ENCODE measurements at regions not wholly inside any gene's neighbourhood (a gene's known extent, or its start where the extent isn't known, plus 50 kb on each side); places are given as distances from the start of the nearest gene placed in this dataset.

DNA sequence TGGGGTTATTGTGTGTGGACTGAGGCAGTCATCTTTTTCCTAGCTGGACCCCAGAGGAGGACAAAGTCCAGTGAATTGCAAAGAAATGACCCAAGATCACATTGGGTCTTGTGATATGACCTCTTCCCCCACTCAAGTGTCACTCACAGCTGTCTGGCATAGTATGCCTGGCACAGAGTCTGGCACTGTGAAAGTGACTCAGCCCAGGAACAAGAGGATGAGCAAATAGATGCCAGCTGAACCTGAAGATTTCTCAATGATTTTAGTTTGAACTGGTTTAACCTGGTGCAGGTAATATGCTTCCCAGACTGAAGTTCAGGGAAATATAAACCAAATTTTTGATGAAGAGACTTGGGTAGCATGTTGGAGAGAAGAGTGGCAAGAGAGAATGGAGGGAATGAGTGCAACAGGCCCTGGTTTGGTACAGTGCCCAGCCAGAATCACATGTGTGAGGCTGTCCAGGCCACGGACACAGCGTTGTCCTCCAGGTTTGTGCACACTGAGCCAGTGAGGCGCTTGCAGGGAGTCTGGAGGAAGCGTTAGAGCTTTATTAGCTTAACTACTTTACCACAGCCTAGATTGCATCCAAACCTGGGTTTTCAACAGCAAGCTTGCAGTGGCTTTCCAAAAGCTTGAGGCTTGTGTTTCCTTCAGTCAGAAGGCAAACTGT, 332.9 kb downstream of the NUAK1 start:
- DNase-seq (ENCODE audit: low spot score) = peak; percentile 12

DNA sequence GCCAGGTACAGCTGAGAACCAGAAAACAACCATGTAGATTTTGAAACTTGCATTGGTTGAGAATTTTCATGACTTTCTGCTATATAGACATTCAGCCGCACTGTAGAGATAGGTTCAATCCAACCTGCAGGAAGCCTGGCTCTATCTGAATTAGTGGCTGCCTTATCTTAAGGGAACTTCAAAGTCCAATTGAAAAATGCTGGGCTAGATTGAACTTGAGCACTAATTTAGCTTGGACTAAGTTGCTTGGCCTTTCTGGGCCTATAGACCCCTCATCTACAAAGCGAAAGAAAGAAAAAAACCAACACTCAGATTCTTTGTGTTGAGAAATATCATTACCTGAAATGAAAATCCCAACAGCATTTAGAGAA, 332.4 kb downstream of the NUAK1 start:
- no peak for DNase-seq (ENCODE audit: low spot score)

DNA sequence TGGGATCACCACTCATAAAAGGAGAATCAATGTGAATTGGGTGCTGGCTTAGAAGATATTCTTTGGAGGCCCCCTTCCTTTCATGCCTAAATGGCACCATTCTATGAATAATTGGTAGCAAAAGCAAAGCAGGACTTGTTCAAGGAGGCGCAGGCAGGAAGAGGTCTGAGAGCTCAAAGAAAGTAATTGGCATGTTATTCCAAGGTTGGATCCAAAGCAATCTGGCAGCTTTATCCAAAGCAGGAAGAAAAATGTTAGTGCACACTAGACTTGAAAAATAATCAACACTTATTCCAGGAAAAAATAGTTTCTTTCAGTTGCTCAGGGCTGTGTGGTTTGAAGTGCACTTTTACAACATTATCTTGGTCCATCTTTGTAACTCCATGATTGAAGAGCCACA, 326.4 kb downstream of the NUAK1 start:
- no peak for DNase-seq (ENCODE audit: low spot score)

DNA sequence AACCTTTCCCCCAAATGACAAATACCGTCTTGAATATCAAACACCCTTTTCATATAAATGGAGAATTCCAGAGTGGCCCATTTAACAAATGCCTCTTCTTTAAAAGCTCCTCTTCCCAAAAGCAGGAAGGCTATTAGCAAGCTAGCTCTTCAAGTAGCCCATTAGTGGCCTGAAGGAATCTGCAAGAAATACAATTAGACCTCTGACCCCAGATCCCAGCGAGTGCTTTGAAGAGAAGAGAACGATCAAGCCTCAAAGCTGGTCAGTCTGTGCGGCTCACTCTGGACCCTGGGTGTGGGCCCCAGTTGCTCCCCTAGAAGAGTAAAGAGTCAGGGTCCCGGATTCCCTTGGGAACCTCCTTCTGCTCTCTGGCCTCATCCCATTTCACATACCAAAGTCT, 325.6 kb downstream of the NUAK1 start:
- DNase-seq (ENCODE audit: low spot score) = no peak

DNA sequence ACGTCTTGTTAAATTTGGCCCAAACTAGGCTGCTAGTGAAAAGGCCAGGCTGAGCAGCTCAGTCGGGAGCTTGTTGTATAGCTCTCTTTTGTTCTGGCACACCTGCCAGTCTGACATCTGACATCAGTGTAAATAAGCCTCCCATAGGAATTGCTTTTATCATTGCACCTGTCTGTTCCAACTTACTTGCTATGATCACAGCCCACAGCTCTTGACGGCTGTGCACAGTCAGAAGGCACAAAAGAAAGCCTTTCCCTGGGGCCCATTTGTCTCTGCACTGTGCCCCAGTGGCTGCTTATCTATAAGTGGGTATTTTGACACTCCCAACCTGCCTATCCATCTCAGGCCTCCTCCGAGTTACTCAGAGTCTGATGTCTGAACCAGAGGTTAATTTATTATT, 324.5 kb downstream of the NUAK1 start:
- DNase-seq (ENCODE audit: low spot score) = no peak

DNA sequence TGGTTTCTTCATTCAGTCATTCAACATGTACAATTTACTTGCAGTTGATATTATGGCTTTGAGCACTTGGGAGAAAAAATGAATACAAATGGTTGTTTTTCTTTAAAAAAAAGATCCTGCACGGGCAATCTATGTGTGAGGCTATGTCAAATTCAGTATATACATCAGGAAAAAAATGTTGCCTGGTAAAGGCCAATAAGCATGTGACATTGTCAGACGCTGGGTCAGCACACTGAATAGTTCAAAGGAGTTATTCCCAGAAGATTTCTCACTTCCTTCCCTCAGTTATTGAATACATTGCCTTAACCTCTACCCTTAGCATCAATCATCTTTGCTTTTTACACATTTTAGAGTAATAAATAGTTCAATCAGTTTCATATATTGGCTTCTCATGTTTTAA, 319.2 kb downstream of the NUAK1 start:
- DNase-seq (ENCODE audit: low spot score) = no peak

DNA sequence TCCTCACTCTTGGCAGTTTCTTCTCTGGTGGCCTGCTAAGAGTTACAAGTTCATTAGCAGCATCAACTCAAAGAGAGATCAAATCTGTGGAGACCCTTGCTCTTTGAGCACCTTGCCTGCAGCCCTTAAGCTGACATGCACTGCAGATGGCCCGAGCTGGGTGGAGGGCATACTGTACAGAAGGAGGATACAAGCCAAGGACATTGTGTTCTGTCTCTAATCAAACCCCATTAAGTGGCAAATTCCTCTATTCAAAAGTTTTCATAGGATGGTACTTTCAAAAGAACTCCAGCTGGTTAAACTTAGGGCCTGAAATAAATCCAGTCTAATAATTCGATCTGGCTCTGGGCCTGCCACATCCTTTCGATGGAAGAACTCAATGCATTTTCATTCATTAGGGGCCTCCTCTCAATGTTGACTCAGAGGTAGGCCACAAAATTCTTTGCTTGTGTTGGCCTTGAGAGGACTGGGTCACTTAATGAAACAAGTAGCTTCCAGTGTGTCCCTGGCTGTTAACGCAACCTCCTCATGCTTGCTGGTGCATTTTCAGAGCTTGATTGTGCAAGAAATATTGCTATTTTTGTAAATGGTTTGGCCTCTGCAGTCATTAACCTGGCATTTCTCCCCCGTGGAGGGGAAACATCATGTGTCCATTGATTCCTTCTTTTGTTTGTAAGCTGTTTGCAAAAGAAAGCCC, 318.2 kb downstream of the NUAK1 start:
- peak; percentile 9 for DNase-seq (ENCODE audit: low spot score)

DNA sequence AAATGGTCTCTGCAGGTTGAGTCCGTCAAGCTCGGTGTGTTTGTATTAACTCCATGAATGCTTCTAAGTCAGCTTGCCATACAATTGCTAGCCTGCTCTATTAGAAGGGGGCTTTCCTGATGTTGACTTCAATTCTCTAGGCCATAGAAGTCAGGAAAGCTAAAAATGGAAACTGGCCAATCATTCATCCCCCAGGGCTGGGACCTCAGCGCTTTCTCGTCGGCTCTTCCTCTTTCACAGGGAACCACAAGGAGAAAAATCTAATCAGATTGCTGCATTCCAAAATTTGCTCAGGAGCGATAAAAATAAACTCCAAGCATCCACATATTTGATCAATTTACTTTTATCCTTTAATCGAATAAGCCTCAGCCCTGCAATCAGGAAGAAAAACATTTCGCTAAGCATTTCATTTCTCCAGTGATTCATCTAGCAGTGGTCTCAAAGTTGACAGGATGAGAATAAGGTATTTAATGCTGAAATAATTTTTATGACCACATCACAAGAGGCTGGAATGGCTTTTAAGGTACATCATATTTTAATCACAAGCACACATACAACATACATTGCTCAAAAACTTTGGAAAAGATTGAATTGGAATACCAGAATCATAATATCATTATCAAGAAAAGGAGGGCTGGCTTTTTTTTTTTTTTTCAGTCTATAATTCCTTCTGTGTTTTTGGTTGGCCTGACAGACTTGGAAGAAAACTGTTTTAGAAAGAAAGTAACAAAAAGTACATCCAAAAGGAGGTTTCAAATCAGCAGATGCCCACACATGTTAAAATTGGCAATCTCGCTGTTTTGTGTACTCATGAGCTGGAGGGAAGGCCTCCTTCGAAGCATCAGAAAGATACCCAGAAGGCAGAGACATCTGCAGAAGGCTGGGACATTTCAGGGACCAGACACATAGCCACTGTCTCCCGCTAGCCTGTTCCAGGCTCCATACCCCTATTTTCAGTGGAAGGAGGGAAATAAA, 316.3 kb downstream of the NUAK1 start:
- DNase-seq (ENCODE audit: low spot score) = no peak

DNA sequence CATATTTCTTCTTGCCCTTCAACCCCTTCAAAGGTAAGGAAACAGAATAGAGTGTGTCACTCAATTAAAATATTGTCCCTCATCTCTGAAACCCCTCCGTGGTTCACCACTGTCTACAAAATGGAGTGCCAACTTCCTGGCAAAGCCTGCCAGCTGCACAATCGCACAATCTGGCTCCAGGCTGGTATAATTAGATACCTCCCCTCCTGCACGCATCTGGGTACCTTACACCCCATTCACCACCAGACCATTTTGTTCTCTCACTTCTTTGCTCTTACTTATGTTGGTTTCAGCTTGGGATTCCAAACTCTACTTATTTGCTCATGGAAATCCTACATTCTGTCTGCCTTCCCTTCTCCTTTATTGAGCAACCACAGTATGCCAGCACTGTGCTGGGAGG, 314.9 kb downstream of the NUAK1 start:
- DNase-seq (ENCODE audit: low spot score) = no peak

DNA sequence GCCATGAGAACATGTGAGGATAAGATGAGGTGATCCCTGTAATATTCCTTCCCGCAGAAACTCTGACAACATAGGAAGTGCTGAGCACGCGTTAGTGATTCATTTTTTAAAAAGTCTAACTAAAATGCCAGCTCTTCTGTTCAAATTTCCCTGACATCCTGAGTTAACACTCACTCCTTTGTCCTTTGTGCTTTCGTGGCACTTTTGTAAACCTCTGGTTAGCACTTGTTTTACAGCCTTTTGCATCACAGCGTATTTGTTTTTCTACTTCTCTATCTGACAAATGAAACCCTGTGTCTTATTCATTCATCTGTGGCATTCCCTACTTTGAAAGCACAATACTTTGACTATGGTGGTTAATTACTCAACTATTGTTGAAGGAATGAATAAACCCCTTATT, 313.6 kb downstream of the NUAK1 start:
- peak; percentile 65 for DNase-seq (ENCODE audit: low spot score)

DNA sequence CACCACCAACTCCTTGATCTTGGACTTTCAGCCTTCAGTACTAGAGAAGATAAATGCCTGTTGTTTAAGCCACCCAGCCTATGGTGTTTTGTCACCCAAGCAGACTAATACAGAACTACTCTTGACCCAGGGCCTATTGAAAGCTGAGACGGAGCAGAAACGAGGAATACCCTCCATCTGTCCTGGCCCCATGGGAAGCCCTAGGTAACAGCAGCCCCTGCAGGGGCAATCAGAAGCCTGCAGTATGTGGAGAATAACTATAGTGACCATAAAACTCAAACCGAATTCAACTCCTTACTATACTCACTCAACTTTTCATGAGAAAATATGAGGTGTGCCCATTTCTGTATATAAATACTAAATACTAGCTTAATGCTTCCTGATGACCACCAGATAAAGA, 307.4 kb downstream of the NUAK1 start:
- DNase-seq (ENCODE audit: low spot score) = no peak

DNA sequence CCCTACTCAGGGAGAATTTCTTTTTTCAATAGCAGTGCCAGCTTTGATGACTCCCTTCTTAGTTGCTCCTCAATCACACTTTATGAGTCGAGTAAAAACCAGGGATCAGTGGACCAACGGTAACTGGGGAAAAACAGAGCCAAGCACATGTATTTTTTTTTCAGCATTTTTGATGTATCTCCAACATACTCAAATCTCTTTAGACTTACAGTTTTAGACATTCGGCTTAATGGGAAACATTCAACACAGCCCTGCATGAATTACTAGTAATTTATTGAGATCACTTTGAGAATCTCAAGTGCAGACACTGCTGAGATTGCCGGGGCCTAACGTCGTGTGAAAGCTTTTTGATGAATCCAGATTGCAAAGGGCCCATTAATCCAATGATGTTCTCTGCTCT, 306.7 kb downstream of the NUAK1 start:
- DNase-seq (ENCODE audit: low spot score) = no peak

DNA sequence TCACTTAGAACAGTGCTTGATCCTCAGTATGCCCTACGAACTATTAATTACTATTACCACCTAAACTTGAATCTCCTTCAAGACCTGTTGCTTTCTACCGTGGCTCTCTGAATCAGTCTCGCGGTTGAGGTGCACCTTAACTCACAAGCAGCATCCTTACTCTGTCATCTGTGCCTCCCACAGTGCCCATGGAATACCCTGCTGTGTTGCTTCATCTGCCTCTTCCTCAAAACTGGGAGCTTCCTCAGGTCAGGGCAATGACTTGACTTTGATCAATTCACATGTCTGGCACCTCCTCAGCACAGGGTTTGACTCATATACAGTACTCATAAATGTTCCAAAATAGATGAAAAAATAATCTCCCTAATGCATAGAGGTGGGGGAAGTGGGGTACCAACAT, 305.9 kb downstream of the NUAK1 start:
- no peak for DNase-seq (ENCODE audit: low spot score)

DNA sequence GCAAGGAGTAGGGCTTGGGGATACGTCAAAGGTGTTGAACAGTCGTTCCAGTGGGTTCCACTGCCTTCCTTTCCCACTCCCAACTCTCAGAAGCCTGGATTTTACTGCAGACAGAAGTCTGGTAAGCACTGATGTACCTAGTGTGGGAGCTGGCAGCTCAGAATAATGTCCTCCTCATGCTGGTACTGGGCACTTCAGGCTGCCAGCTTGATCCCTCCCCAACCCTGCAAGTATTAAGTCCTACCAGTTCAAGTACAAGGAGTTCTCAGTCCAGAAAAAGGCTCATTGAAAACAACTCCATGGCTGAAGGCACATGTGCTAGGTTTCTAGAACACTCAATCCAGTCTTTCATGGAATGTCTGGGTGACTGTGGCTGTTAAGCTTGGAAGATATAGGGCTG, 304.3 kb downstream of the NUAK1 start:
- no peak for DNase-seq (ENCODE audit: low spot score)

DNA sequence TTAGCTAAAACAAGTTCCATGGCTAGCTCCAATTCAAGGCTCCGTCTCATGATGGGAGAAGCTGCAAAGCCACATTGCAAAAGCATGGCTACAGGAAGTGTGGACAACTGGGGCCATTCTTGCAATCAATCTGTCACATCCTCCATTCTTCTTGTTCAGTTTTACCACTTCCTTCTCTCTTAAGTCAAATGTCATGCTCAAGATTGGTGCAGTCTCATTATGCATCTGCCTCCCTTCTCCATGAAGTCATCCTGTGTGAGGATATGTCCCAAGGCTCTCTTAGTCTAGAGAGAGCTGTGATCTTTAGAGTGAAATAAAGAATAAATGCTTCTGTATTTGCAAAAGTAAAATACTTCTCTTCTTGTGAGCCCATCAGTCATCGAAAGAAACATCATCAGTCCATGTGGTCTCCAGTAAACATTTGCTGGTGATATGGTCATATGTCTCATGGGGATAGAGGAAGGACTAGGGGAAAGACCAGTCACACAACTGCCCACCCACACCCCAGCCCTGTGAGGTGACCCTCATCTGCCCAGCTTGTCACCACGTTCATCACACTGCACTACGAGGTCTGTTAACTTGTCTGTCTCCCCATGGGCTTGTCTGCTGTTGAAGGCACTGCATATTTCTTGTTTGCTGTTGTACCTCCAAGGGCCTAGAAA, 303.0 kb downstream of the NUAK1 start:
- DNase-seq (ENCODE audit: low spot score) = no peak

DNA sequence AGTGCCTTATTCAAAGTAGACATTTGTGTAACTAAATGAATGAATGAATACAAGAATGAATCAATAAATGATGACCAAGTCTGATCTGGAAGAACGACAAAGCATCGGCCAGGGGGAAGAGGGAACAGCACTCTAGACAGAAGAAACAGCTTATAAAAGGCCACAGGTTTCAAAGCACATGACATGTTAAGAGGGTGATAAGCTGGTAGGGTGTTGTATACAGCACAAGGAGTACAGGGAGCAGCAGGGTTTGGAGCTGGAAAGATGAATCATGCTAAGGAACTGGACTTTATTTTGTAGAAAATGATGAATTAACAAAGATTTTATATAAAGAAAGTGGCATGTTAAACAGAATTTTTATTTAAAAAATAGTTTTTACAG, 302.5 kb downstream of the NUAK1 start:
- DNase-seq (ENCODE audit: low spot score) = no peak

DNA sequence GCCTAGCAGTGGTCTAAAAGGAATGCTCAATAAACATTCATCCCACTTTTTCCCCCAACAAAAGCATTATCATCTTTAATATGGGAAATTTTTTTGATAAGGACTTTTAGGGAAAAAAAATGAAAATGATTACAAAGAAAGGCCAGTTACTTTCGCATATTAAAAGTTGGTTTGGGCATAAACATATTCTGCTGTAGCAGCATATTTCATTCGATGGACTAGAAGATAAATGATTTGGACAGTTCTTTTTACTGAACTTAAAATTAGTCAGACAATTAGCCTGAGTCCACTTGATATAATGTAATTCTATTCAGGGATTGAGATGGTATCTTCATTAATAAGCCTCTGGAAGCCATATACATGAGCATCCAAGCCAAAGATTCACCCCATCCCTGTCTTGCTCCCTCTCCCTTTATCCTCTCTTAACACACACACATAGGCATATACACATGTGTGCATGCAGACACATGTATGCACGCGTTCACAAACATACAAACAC, 299.1 kb downstream of the NUAK1 start:
- DNase-seq (ENCODE audit: low spot score) = no peak

DNA sequence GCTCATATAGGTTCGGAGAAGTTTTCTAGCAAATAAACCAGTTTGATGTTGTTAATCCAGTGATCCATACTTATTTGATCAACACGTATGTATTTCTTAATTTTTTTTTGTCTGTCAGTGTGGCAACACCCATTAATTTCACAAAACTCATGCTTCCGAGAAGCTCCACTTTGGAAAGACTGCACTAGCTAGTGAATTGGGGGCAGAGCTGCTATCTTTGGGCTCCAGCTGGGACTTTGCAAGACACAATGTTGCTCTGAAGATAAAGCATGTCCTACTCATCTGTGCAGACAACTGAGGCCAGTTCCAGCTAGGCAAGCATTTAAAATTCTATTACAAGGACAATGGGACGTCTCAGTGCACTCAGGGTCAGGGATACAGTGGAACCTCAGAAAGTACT, 298.4 kb downstream of the NUAK1 start:
- no peak for DNase-seq (ENCODE audit: low spot score)

DNA sequence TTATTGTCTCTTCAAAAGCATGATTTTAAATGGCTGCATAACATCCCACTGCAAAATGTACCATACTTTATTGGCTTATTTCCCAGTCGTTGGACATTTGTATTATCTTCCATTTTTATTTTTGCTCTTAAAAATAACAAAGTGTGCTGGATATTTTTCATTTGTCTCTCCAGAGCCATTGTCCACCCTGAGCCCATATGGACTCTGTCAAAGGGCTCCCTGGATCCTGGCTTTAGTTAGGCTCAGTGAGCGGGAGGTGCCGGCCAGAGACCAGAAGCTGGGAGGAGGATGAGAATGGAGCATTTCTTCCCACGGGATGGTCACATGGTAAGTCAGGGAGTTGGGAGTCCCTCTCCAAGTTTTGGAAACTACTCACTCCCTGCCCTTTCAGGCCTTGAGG, 296.9 kb downstream of the NUAK1 start:
- no peak for DNase-seq (ENCODE audit: low spot score)

DNA sequence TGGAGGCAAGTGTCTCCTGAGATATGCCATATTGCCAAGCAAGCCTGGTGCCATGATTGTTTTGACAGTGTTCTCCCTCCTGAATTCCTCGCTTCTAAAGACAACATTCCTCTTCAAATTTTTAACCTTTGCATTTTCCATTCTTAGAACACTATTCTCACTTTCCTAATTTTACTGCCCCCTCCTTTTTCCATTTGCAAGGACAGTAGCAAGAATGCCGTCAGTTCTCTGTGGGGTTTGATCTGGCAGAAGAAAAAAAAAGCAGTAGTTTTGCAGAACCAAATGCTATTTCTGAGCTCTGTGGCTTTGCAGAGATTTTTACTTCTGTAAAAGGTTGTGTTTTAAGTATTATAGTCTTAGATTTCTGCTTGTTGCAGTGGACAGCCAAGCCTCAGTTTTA, 295.2 kb downstream of the NUAK1 start:
- no peak for DNase-seq (ENCODE audit: low spot score)

DNA sequence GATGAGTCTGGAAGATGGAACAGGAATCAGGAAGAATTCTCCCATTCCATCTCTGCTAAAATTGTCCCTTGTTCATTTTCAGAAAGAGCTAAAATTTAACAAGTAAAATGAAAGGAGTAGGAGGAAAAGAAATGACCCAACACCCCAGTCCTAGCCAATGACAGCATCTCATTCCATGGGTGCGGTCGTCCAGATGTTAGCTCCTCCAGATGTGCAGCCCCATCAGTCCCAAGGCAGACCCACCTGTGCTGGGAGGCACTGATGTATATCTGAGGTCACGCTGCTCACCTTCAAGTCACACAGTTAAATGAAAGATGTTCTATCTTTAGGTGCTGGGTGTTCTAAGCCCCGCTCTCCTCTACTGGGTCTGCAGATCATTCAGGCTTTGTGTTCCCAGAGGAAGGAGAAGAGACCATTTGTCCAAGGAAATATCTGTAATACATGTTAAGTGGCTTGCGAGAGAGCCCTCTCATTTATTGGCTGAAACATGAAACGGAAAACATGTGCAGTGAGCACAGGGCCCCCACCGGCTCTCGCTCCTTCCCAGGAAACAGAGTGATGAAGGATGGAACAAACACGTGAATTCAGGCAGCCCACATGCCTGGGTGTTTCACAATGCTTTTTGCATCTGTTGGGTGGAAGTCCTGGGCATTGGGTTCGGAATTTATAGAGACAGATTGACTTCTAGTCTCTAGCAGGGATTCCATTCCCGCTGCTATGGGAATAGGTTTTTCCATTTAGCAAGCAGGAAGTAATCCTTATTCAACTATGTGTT, 294.6 kb downstream of the NUAK1 start:
- no peak for DNase-seq (ENCODE audit: low spot score)

DNA sequence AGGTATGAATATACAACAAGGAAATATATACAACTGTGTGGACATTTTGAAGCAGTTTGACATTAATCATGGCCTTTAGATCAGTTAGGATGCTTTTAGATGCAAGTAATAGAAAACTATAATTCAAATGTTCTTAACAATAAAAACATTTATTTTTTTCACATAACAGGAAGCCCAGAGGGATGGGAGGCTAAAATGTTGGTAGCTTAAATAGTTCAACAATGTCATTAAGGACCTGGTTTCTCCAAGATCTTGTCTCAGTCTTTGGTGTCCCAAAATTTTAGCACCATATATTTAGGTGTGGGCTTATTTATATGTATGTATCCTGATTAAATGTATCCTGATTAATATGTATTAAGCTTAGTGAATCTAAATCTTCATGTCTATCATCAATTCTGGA, 292.4 kb downstream of the NUAK1 start:
- no peak for DNase-seq (ENCODE audit: low spot score)
